ENCODE measurements at regions not wholly inside any gene's neighbourhood (a gene's known extent, or its start where the extent isn't known, plus 50 kb on each side); places are given as distances from the start of the nearest gene placed in this dataset.

- Histone ChIP-seq H2AFZ (ENCODE audit: control insufficient read depth, low read depth, low read length) (no peak overlapping the region), H3K4me2 (ENCODE audit: control insufficient read depth, insufficient read depth) (no peak overlapping the region), H3K27ac (ENCODE audit: control insufficient read depth, insufficient read depth) (no peak overlapping the region), H4K20me1 (ENCODE audit: control insufficient read depth, insufficient read depth) (no peaks in the 10 kb centered on the region), H3K4me3 (no peak overlapping the region), H3K9me3 (replicated peaks; ENCODE audit: control insufficient read depth, insufficient read depth, low read length) (no peaks in the 10 kb centered on the region), H3K27me3 (replicated peaks in 1 of 2; ENCODE audit: control insufficient read depth in 2 of 2, insufficient read depth in 2 of 2, low read length in 1 of 2) (no peaks in the 10 kb centered on the region), H3K9ac (ENCODE audit: control insufficient read depth, insufficient read depth, low read length) (no peak overlapping the region), H3K4me1 (ENCODE audit: control insufficient read depth, insufficient read depth, low read length) (no peaks in the 10 kb centered on the region), H3K79me2 (ENCODE audit: control insufficient read depth, insufficient read depth, low read length) (no peaks in the 10 kb centered on the region), H3K36me3 (ENCODE audit: control insufficient read depth in 2 of 2, insufficient read depth in 2 of 2, low read length in 1 of 2) (no peaks in the 10 kb centered on the region)
- in situ Hi-C loops (cut with MboI) (no loop called here), intact Hi-C loops (cut with micrococcal nuclease; ENCODE audit: unreplicated experiment) (no loop called here)
- CTCF ChIA-PET = no interaction called here
- 0% methylated on average over 2 of the region's 2 CpGs for WGBS (ENCODE audit: insufficient coverage, insufficient replicate concordance, low lambda C conversion rate, missing lambda C conversion rate)
- FAIRE-seq = no peak
- BruUV-seq (replicated peaks) = no TSS peak
- TF ChIP-seq MLLT1 (IDR thresholded peaks at IDR 0.05) (no peak), CBFB (IDR thresholded peaks at IDR 0.05; ENCODE audit: low read depth) (no peak), MTA2 (IDR thresholded peaks at IDR 0.05; ENCODE audit: low read depth) (no peak), ATF2 (IDR thresholded peaks at IDR 0.05; ENCODE audit: low read length) (no peak)
- RAD21 ChIA-PET (ENCODE audit: unreplicated experiment) = no interaction called here
- SMC1A ChIA-PET (ENCODE audit: uncharacterized antibody, unreplicated experiment) = no interaction called here
- POLR2A ChIA-PET = no interaction called here
- no peak for ATAC-seq
- DNase-seq (ENCODE audit: low read depth, low spot score) = no peak
These were observed 522.5 kb upstream of the AGA start for GRCh38 chr4:177964693-177965168.

- Histone ChIP-seq H4K20me1 (ENCODE audit: control insufficient read depth, insufficient read depth) (no peaks in the 10 kb centered on the region), H3K27me3 (replicated peaks in 1 of 2; ENCODE audit: control insufficient read depth in 2 of 2, insufficient read depth in 2 of 2, low read length in 1 of 2) (no peaks in the 10 kb centered on the region), H3K79me2 (ENCODE audit: control insufficient read depth, insufficient read depth, low read length) (no peaks in the 10 kb centered on the region), H3K27ac (ENCODE audit: control insufficient read depth, insufficient read depth) (no peak overlapping the region), H2AFZ (ENCODE audit: control insufficient read depth, low read depth, low read length) (no peak overlapping the region), H3K36me3 (ENCODE audit: control insufficient read depth in 2 of 2, insufficient read depth in 2 of 2, low read length in 1 of 2) (no peaks in the 10 kb centered on the region), H3K4me2 (ENCODE audit: control insufficient read depth, insufficient read depth) (no peak overlapping the region), H3K9ac (ENCODE audit: control insufficient read depth, insufficient read depth, low read length) (no peak overlapping the region), H3K4me3 (no peak overlapping the region), H3K9me3 (replicated peaks; ENCODE audit: control insufficient read depth, insufficient read depth, low read length) (no peaks in the 10 kb centered on the region), H3K4me1 (ENCODE audit: control insufficient read depth, insufficient read depth, low read length) (no peaks in the 10 kb centered on the region)
- DNase-seq (ENCODE audit: low read depth, low spot score) (no peak), ATAC-seq (no peak), FAIRE-seq (no peak)
- no TSS peak for BruUV-seq (replicated peaks)
- ChIA-PET CTCF (no interaction called here), POLR2A (no interaction called here), SMC1A (ENCODE audit: uncharacterized antibody, unreplicated experiment) (no interaction called here), RAD21 (ENCODE audit: unreplicated experiment) (no interaction called here)
- WGBS (ENCODE audit: insufficient coverage, insufficient replicate concordance, low lambda C conversion rate, missing lambda C conversion rate) = 5% methylated on average over 3 of the region's 3 CpGs
- no peak for TF ChIP-seq EED (IDR thresholded peaks at IDR 0.05; ENCODE audit: low read depth)
- intact Hi-C loops (cut with micrococcal nuclease; ENCODE audit: unreplicated experiment) (no loop called here), in situ Hi-C loops (cut with MboI) (no loop called here)
These were observed 525.1 kb upstream of the AGA start for GRCh38 chr4:177967328-177967727.

Data from GM12878 (cell line).